H1 (cell line): ENCODE measurements at regions not wholly inside any gene's neighbourhood (a gene's known extent, or its start where the extent isn't known, plus 50 kb on each side); places are given as distances from the start of the nearest gene placed in this dataset.

Source experiments
- CTCF ChIA-PET: fragments of 300-600 bp; sonication (Branson Sonifier 250); formaldehyde crosslinking; loops from one replicate; lab custom pipeline; 2021; ENCODE audit not compliant: partially characterized antibody; lab: Charles Lee
- POLR2A ChIA-PET: fragments of 300-600 bp; sonication (Branson Sonifier 250); formaldehyde crosslinking; loops from one replicate; lab custom pipeline; 2021; ENCODE audit warnings: inconsistent platforms; ENCODE audit not compliant: partially characterized antibody; lab: Charles Lee
- DNase-seq, 2 experiments: peaks; one replicate each; pipeline versions ENCODE4 v3.0.0 to v3.0.0-alpha.2; 2010 to 2022; ENCODE audit warnings: low spot score in 2 of 2, low read depth in 1 of 2, mixed read lengths in 1 of 2
- FAIRE-seq: peaks from 2 replicates; lab custom pipeline; 2011; peaks lifted over from hg19 to GRCh38; lab: Jason Lieb, UNC
- H2AFZ ChIP-seq: 2 replicates; pipeline ENCODE4 v1.8.1; 2012; ENCODE audit warnings: low read length, inconsistent platforms
- H2AK5ac ChIP-seq: 2 replicates; pipeline ENCODE4 v1.6.1; 2013; ENCODE audit warnings: low read depth, low read length
- H2BK120ac ChIP-seq: replicated peaks from 2 replicates; pipeline ENCODE3; 2013; ENCODE audit warnings: low read depth, low read length, inconsistent platforms
- H2BK12ac ChIP-seq: 2 replicates; pipeline ENCODE4 v1.6.1; 2013; ENCODE audit warnings: low read depth, low read length
- H2BK15ac ChIP-seq: 2 replicates; pipeline ENCODE4 v1.6.1; 2013; ENCODE audit warnings: low read length
- H2BK20ac ChIP-seq: 2 replicates; pipeline ENCODE4 v1.6.1; 2013; ENCODE audit warnings: low read length
- H2BK5ac ChIP-seq: 2 replicates; pipeline ENCODE4 v1.6.1; 2013; ENCODE audit warnings: low read depth, low read length
- H3K14ac ChIP-seq: 2 replicates; pipeline ENCODE4 v1.6.1; 2013; ENCODE audit warnings: inconsistent platforms; ENCODE audit not compliant: insufficient read length
- H3K18ac ChIP-seq: 2 replicates; pipeline ENCODE4 v1.6.1; 2013; ENCODE audit warnings: low read length; ENCODE audit errors: extremely low read depth
- H3K23ac ChIP-seq: 2 replicates; pipeline ENCODE4 v1.6.1; 2013; ENCODE audit warnings: inconsistent platforms; ENCODE audit not compliant: insufficient read length
- H3K23me2 ChIP-seq: 2 replicates; pipeline ENCODE4 v1.6.1; 2013; ENCODE audit warnings: low read depth, low read length
- H3K27ac ChIP-seq: 2 replicates; pipeline ENCODE4 v1.6.1; 2011; ENCODE audit warnings: low read depth, low read length, inconsistent platforms
- H3K27me3 ChIP-seq, 4 experiments: replicated peaks in 1 of 4; 1 replicate in 1 of 4; 2 replicates in 3 of 4; pipeline versions ENCODE4 v1.6.1 to v1.8.1; 2011 to 2013; ENCODE audit warnings: low read length in 3 of 4, mild to moderate bottlenecking in 3 of 4, inconsistent platforms in 2 of 4, mixed read lengths in 2 of 4, moderate library complexity in 1 of 4; ENCODE audit not compliant: control insufficient read depth in 3 of 4, insufficient read depth in 3 of 4; ENCODE audit errors: extremely low read depth in 1 of 4
- H3K36me3 ChIP-seq, 4 experiments: 2 replicates each; pipeline versions ENCODE4 v1.6.1 to v1.8.1; 2011 to 2013; ENCODE audit warnings: mild to moderate bottlenecking in 4 of 4, low read length in 3 of 4, moderate library complexity in 2 of 4, control low read depth in 1 of 4, inconsistent platforms in 1 of 4; ENCODE audit not compliant: insufficient read depth in 4 of 4, control insufficient read depth in 2 of 4
- H3K4ac ChIP-seq: replicated peaks from 2 replicates; pipeline ENCODE3; 2013; ENCODE audit warnings: low read length, low read depth, mixed read lengths, inconsistent platforms; ENCODE audit not compliant: insufficient read length
- H3K4me1 ChIP-seq, 4 experiments: replicated peaks in 1 of 4; 1 replicate in 1 of 4; 2 replicates in 3 of 4; pipeline versions ENCODE4 v1.6.1 to v1.8.1; 2011 to 2013; ENCODE audit warnings: low read length in 3 of 4, inconsistent platforms in 2 of 4, mixed read lengths in 1 of 4; ENCODE audit not compliant: insufficient read depth in 4 of 4, control insufficient read depth in 3 of 4
- H3K4me2 ChIP-seq, 2 experiments: 2 replicates each; pipeline versions ENCODE4 v1.6.1 to v1.8.1; 2011 to 2013; ENCODE audit warnings: low read depth in 2 of 2, low read length in 2 of 2, control low read depth in 1 of 2, inconsistent platforms in 1 of 2, mild to moderate bottlenecking in 1 of 2; ENCODE audit not compliant: insufficient read depth in 1 of 2
- H3K4me3 ChIP-seq, 4 experiments: fragments of 200-600, 300-600 bp in 1 of 4; sonication (generic), shearing (Covaris generic), sonication (Bioruptor Twin) in 1 of 4; 2 replicates each; pipeline versions ENCODE4 v1.5.1 to v1.8.1; 2011 to 2016; ENCODE audit warnings: low read length in 4 of 4, low read depth in 3 of 4, control low read depth in 2 of 4, inconsistent platforms in 2 of 4, mild to moderate bottlenecking in 2 of 4, mixed read lengths in 1 of 4, moderate library complexity in 1 of 4; ENCODE audit not compliant: insufficient read depth in 2 of 4; ENCODE audit errors: extremely low read depth in 1 of 4
- H3K56ac ChIP-seq: replicated peaks from 2 replicates; pipeline ENCODE3; 2013; ENCODE audit warnings: low read depth, mild to moderate bottlenecking, mixed read lengths, low read length, inconsistent platforms; ENCODE audit not compliant: insufficient read length
- H3K79me1 ChIP-seq: 2 replicates; pipeline ENCODE4 v1.6.1; 2013; ENCODE audit warnings: low read depth, low read length, control low read depth
- H3K79me2 ChIP-seq, 2 experiments: 2 replicates each; pipeline versions ENCODE4 v1.6.1 to v1.8.1; 2012 to 2013; ENCODE audit warnings: low read length in 2 of 2, mild to moderate bottlenecking in 2 of 2, inconsistent platforms in 1 of 2; ENCODE audit not compliant: insufficient read depth in 2 of 2, control insufficient read depth in 1 of 2
- H3K9ac ChIP-seq, 4 experiments: replicated peaks in 1 of 4; 1 replicate in 1 of 4; 2 replicates in 3 of 4; pipeline versions ENCODE4 v1.6.1 to v1.8.1; 2011 to 2013; ENCODE audit warnings: low read depth in 3 of 4, low read length in 3 of 4, control low read depth in 2 of 4, mild to moderate bottlenecking in 2 of 4, moderate library complexity in 2 of 4, inconsistent platforms in 1 of 4; ENCODE audit errors: extremely low read depth in 1 of 4
- H3K9me3 ChIP-seq, 2 experiments: 2 replicates each; pipeline versions ENCODE4 v1.6.1 to v1.8.1; 2012 to 2013; ENCODE audit warnings: mild to moderate bottlenecking in 2 of 2, moderate library complexity in 2 of 2, control low read depth in 1 of 2, inconsistent platforms in 1 of 2, low read depth in 1 of 2, low read length in 1 of 2, mixed read lengths in 1 of 2; ENCODE audit not compliant: insufficient read depth in 2 of 2
- H4K20me1 ChIP-seq, 2 experiments: replicated peaks in 1 of 2; 2 replicates each; pipeline versions ENCODE3 to v1.8.1; 2011 to 2013; ENCODE audit warnings: inconsistent platforms in 2 of 2, low read length in 2 of 2, mild to moderate bottlenecking in 1 of 2; ENCODE audit not compliant: insufficient read depth in 2 of 2, control insufficient read depth in 1 of 2
- H4K5ac ChIP-seq: 2 replicates; pipeline ENCODE4 v1.6.1; 2013; ENCODE audit warnings: low read length, low read depth, mixed read lengths, inconsistent platforms; ENCODE audit not compliant: insufficient read length
- H4K8ac ChIP-seq: 2 replicates; pipeline ENCODE4 v1.8.0; 2013; ENCODE audit warnings: mild to moderate bottlenecking, moderate library complexity, low read length, inconsistent platforms; ENCODE audit not compliant: insufficient read depth; ENCODE audit errors: extremely low read depth
- H4K91ac ChIP-seq: replicated peaks from 2 replicates; pipeline ENCODE3; 2013; ENCODE audit warnings: low read length, mixed read lengths, inconsistent platforms; ENCODE audit not compliant: insufficient read length
- ASH2L ChIP-seq: fragments of 200-600, 300-600 bp; sonication (generic); IDR thresholded peaks from one replicate; pipeline ENCODE4 v1.7.1; 2017; ENCODE audit warnings: low read length
- BACH1 ChIP-seq: IDR thresholded peaks from 2 replicates; pipeline ENCODE4 v1.6.1; 2012; ENCODE audit warnings: low read length, improper control_type of control experiment
- BRCA1 ChIP-seq: IDR thresholded peaks from 2 replicates; pipeline ENCODE4 v1.6.1; 2012; ENCODE audit warnings: low read depth, low read length, improper control_type of control experiment
- HDAC2 ChIP-seq, 2 experiments: fragments of 300-600 bp in 1 of 2; sonication (generic) in 1 of 2; IDR thresholded peaks; 2 replicates each; pipeline ENCODE4 v1.6.1; 2011 to 2012; ENCODE audit warnings: low read depth in 2 of 2, low read length in 2 of 2, mild to moderate bottlenecking in 2 of 2, moderate library complexity in 2 of 2, borderline replicate concordance in 1 of 2, inconsistent platforms in 1 of 2
- RFX5 ChIP-seq: IDR thresholded peaks from 2 replicates; pipeline ENCODE4 v1.6.1; 2011; ENCODE audit warnings: low read depth, low read length, improper control_type of control experiment, borderline replicate concordance
- RNF2 ChIP-seq: fragments of 200-900, 300-1000 bp; sonication (generic); IDR thresholded peaks from 2 replicates; pipeline ENCODE4 v1.7.1; 2016; ENCODE audit warnings: borderline replicate concordance, low read depth, mild to moderate bottlenecking, antibody characterized with exemption, low read length; ENCODE audit not compliant: poor library complexity, severe bottlenecking; ENCODE audit errors: missing control alignments
- SIN3A ChIP-seq, 2 experiments: IDR thresholded peaks in 1 of 2; conservative IDR thresholded peaks in 1 of 2; 2 replicates each; pipeline ENCODE4 v1.6.1; 2011 to 2012; ENCODE audit warnings: low read length in 2 of 2, improper control_type of control experiment in 1 of 2, low read depth in 1 of 2, mild to moderate bottlenecking in 1 of 2
- SRF ChIP-seq: IDR thresholded peaks from 2 replicates; pipeline ENCODE4 v1.6.1; 2011; ENCODE audit warnings: mild to moderate bottlenecking, low read depth, low read length, moderate library complexity
- SUZ12 ChIP-seq: fragments of 200-600 bp; sonication (generic); IDR thresholded peaks from 2 replicates; pipeline ENCODE4 v1.6.1; 2012; ENCODE audit warnings: mild to moderate bottlenecking, inconsistent platforms, low read length, moderate library complexity, mixed read lengths
- WGBS, 2 experiments: shearing (Covaris generic) in 1 of 2; methylation state at CpG; one replicate each; pipeline versions ENCODE4 v1.1.6 to v1.1.7; 2013 to 2015; ENCODE audit warnings: low lambda C conversion rate in 2 of 2, mixed read lengths in 2 of 2, inconsistent platforms in 1 of 2, low coverage in 1 of 2, missing lambda C conversion rate in 1 of 2; ENCODE audit not compliant: insufficient replicate concordance in 2 of 2, insufficient coverage in 1 of 2, insufficient read length in 1 of 2; ENCODE audit errors: extremely low coverage in 1 of 2, missing lambda C conversion rate in 1 of 2; 5-methylcytosine and 5-hydroxymethylcytosine counted together
- TF ChIP-seq, protein P1 (sequence below): IDR thresholded peaks from 2 replicates; pipeline ENCODE4 v1.6.1; 2011; ENCODE audit warnings: low read depth, mild to moderate bottlenecking, low read length; ENCODE audit not compliant: insufficient read depth

- no peak overlapping the region for H3K18ac ChIP-seq
- no peak overlapping the region for H3K9ac ChIP-seq
- H2BK20ac ChIP-seq = no peak overlapping the region
- H2BK5ac ChIP-seq = no peak overlapping the region
- H2AFZ ChIP-seq = no peak overlapping the region
- H4K8ac ChIP-seq = no peak overlapping the region
- no peaks in the 10 kb centered on the region for H3K79me1 ChIP-seq
- no peaks in the 10 kb centered on the region; a peak in 1 of 8 replicates for H3K36me3 ChIP-seq
- H2BK15ac ChIP-seq = no peak overlapping the region
- no peak overlapping the region for H3K4me3 ChIP-seq
- H3K27ac ChIP-seq = no peak overlapping the region
- 90% methylated on average over 6 of the region's 6 CpGs; no CpG with 5 or more reads in 1 of the 2 experiments for WGBS, 2 experiments
- no peak overlapping the region for H2BK12ac ChIP-seq
- H3K23me2 ChIP-seq = peaks cover 2% of the 10 kb centered on the region; the same call in 1 of the 2 replicates
- CTCF ChIA-PET = interaction anchor here (1.0 kb wide), 1 partner anchor 14 kb away, joined by 3 read pairs; no protein-coding TSS in a partner anchor
- H3K23ac ChIP-seq = no peak overlapping the region
- peaks cover 0 to 1% of the 10 kb centered on the region in 2 experiments for H4K20me1 ChIP-seq
- H3K9me3 ChIP-seq = no peaks in the 10 kb centered on the region
- no peak overlapping the region for H2BK120ac ChIP-seq
- POLR2A ChIA-PET = no interaction called here
- FAIRE-seq (no peak), DNase-seq (no peak)
- no peak overlapping the region for H4K91ac ChIP-seq
- no peak overlapping the region for H2AK5ac ChIP-seq
- TF ChIP-seq HDAC2 (IDR thresholded peaks at IDR 0.05; ENCODE audit: borderline replicate concordance in 1 of 2, low read depth in 2 of 2, low read length in 2 of 2) (no peak), RFX5 (no peak), BRCA1 (no peak), ASH2L (no peak), SUZ12 (no peak), RNF2 (no peak), SIN3A (conservative IDR thresholded peaks at IDR 0.05 in 1 of 2, IDR thresholded peaks at IDR 0.05 in 1 of 2; ENCODE audit: low read depth in 1 of 2, low read length in 2 of 2) (no peak), SRF (no peak), BACH1 (no peak)
- TF ChIP-seq, protein P1, sequence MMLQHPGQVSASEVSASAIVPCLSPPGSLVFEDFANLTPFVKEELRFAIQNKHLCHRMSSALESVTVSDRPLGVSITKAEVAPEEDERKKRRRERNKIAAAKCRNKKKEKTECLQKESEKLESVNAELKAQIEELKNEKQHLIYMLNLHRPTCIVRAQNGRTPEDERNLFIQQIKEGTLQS = no peak
- no peaks in the 10 kb centered on the region for H3K79me2 ChIP-seq
- H3K4me1 ChIP-seq = no peaks in the 10 kb centered on the region
- H3K27me3 ChIP-seq = no peaks in the 10 kb centered on the region
- no peak overlapping the region for H3K14ac ChIP-seq
- no peak overlapping the region for H4K5ac ChIP-seq
- H3K4me2 ChIP-seq = no peak overlapping the region
- H3K56ac ChIP-seq = no peak overlapping the region
- no peak overlapping the region for H3K4ac ChIP-seq
These were observed 200.1 kb downstream of the VRK1 start for GRCh38 chr14:96997269-96997668.
